B cell (primary cell): ENCODE measurements at regions not wholly inside any gene's neighbourhood (a gene's known extent, or its start where the extent isn't known, plus 50 kb on each side); places are given as distances from the start of the nearest gene placed in this dataset.

ENCODE experiments used
- ATAC-seq: fragments of 200-7000 bp; cut with Tn5 transposase; one replicate; pipeline ENCODE4 v1.10.0; 2021; ENCODE audit warnings: low read depth, mild to moderate bottlenecking, moderate number of reproducible peaks, moderate library complexity
- CTCF ChIA-PET: fragments of 350-600 bp; sonication (Branson Sonifier 250); formaldehyde crosslinking; loops from one replicate; lab custom pipeline; 2021; ENCODE audit warnings: antibody characterized with exemption, inconsistent platforms; lab: Charles Lee
- POLR2A ChIA-PET: fragments of 350-600 bp; sonication (Branson Sonifier 250); formaldehyde crosslinking; loops from one replicate; lab custom pipeline; 2021; ENCODE audit warnings: antibody characterized with exemption; lab: Charles Lee
- DNase-seq: peaks from one replicate; pipeline ENCODE4 v3.0.0; 2013
- H2AFZ ChIP-seq: 2 replicates; pipeline ENCODE4 v1.6.1; 2012; ENCODE audit warnings: mild to moderate bottlenecking, low read depth, low read length; ENCODE audit not compliant: insufficient read depth, poor library complexity, severe bottlenecking
- H3K27ac ChIP-seq, 2 donors: 1 replicate in 1 of 2; 2 replicates in 1 of 2; pipeline ENCODE4 v1.5.1; 2012 to 2013; ENCODE audit warnings: low read length in 2 of 2, mild to moderate bottlenecking in 2 of 2, moderate library complexity in 1 of 2
- H3K27me3 ChIP-seq, 4 experiments: fragments of 200-600 bp in 1 of 4; sonication (generic) in 1 of 4; replicated peaks in 1 of 4; 1 replicate in 2 of 4; 2 replicates in 2 of 4; pipeline versions ENCODE4 v1.6.1 to v1.7.0; 2013 to 2016; ENCODE audit warnings: low read length in 3 of 4, mild to moderate bottlenecking in 2 of 4, mixed read lengths in 1 of 4, moderate library complexity in 1 of 4; ENCODE audit not compliant: insufficient read depth in 4 of 4, control insufficient read depth in 3 of 4; ENCODE audit errors: control extremely low read depth in 1 of 4
- H3K36me3 ChIP-seq, 2 experiments: replicated peaks in 1 of 2; 1 replicate in 1 of 2; 2 replicates in 1 of 2; pipeline versions ENCODE4 v1.6.1 to v1.7.1; 2013; ENCODE audit warnings: low read length in 1 of 2; ENCODE audit not compliant: insufficient read depth in 2 of 2, control insufficient read depth in 1 of 2; ENCODE audit errors: control extremely low read depth in 1 of 2, extremely low read depth in 1 of 2
- H3K4me1 ChIP-seq, 2 donors: fragments of 200-600 bp in 1 of 2; sonication (generic) in 1 of 2; 1 replicate in 1 of 2; 2 replicates in 1 of 2; pipeline versions ENCODE4 v1.5.1 to v1.6.1; 2013 to 2017; ENCODE audit warnings: low read length in 2 of 2; ENCODE audit not compliant: control insufficient read depth in 2 of 2, insufficient read depth in 2 of 2
- H3K4me2 ChIP-seq: replicated peaks from 2 replicates; pipeline ENCODE3; 2012; ENCODE audit warnings: mild to moderate bottlenecking, low read depth, low read length; ENCODE audit not compliant: poor library complexity, severe bottlenecking
- H3K4me3 ChIP-seq, 5 experiments: fragments of 200-600 bp in 1 of 5; sonication (generic) in 1 of 5; 1 replicate in 3 of 5; 2 replicates in 2 of 5; pipeline versions ENCODE4 v1.5.1 to v1.7.0; 2011 to 2016; ENCODE audit warnings: low read length in 4 of 5, mild to moderate bottlenecking in 4 of 5, low read depth in 2 of 5, control low read depth in 1 of 5, moderate library complexity in 1 of 5; ENCODE audit not compliant: insufficient read depth in 1 of 5; ENCODE audit errors: control extremely low read depth in 1 of 5, extremely low read depth in 1 of 5
- H3K79me2 ChIP-seq: fragments of 200-600 bp; sonication (generic); one replicate; pipeline ENCODE4 v1.6.0; 2016; ENCODE audit warnings: low read length; ENCODE audit not compliant: control insufficient read depth, insufficient read depth
- H3K9ac ChIP-seq: fragments of 200-600 bp; sonication (generic); 2 replicates; pipeline ENCODE4 v1.6.1; 2017; ENCODE audit warnings: mild to moderate bottlenecking, low read length, moderate library complexity
- H3K9me3 ChIP-seq, 3 donors: one replicate each; pipeline versions ENCODE4 v1.6.1 to v1.7.1; 2013; ENCODE audit warnings: low read length in 2 of 3; ENCODE audit not compliant: control insufficient read depth in 2 of 3, insufficient read depth in 1 of 3; ENCODE audit errors: control extremely low read depth in 1 of 3
- H4K20me1 ChIP-seq: 2 replicates; pipeline ENCODE4 v1.6.0; 2012; ENCODE audit warnings: mild to moderate bottlenecking, low read length; ENCODE audit not compliant: insufficient read depth, control insufficient read depth, poor library complexity, severe bottlenecking
- H3K27ac Mint-ChIP-seq: one replicate; pipeline ENCODE4 v1.8.0; 2021; ENCODE audit warnings: mixed read lengths
- H3K27me3 Mint-ChIP-seq: one replicate; pipeline ENCODE4 v1.8.0; 2021; ENCODE audit warnings: mixed read lengths
- H3K4me1 Mint-ChIP-seq: one replicate; pipeline ENCODE4 v1.8.0; 2021; ENCODE audit warnings: mixed read lengths
- H3K4me3 Mint-ChIP-seq: one replicate; pipeline ENCODE4 v1.8.0; 2021; ENCODE audit warnings: mixed read lengths
- H3K9me3 Mint-ChIP-seq: one replicate; pipeline ENCODE4 v1.8.0; 2022; ENCODE audit warnings: mixed read lengths; ENCODE audit not compliant: insufficient read depth
- CTCF ChIP-seq: fragments of 200-600 bp; IDR thresholded peaks from one replicate; pipeline ENCODE4 v1.8.0; 2022; ENCODE audit warnings: antibody characterized with exemption, mild to moderate bottlenecking
- EZH2 ChIP-seq: IDR thresholded peaks from 2 replicates; pipeline ENCODE4 v1.6.1; 2012; ENCODE audit warnings: borderline replicate concordance, low read depth, mild to moderate bottlenecking, moderate library complexity, low read length; ENCODE audit not compliant: insufficient read depth, poor library complexity, severe bottlenecking
- WGBS: methylation state at CpG from one replicate; pipeline ENCODE4 v1.1.5; 2013; ENCODE audit warnings: missing lambda C conversion rate; ENCODE audit not compliant: insufficient coverage; 5-methylcytosine and 5-hydroxymethylcytosine counted together
- intact Hi-C: fragments of 100-400 bp; cut with micrococcal nuclease; formaldehyde crosslinking; loops from one replicate; pipeline ENCODE4 v1.10.0; 2022

DNA sequence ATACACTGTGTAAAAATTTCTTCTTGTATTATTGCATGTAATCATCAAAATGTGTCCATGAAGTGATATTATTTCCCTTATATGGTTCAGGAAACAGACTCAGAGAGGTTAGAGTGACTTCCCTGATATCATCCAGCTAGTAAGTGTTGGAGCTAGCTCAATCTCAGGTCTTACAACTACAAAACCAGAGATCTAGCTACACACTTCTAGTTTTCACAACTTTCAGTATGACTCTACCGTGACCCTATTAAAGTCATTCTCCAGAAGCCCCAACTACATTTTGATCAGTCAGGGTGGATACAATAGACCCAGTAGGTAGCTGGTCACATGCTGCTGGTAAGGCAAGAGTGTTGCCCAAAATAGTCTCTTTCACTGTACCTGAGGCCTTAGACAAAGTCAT, 165.3 kb downstream of the GOLIM4 start:
- no peak for ATAC-seq
- intact Hi-C loops = no loop called here
- Histone ChIP-seq H3K79me2 (no peaks in the 10 kb centered on the region), H2AFZ (no peak overlapping the region), H3K27ac (no peak overlapping the region), H3K27me3 (no peaks in the 10 kb centered on the region), H3K9me3 (no peaks in the 10 kb centered on the region), H3K36me3 (no peaks in the 10 kb centered on the region), H3K4me1 (no peaks in the 10 kb centered on the region), H3K4me3 (no peak overlapping the region), H3K4me2 (no peak overlapping the region), H3K9ac (no peak overlapping the region), H4K20me1 (no peaks in the 10 kb centered on the region)
- H3K4me3 Mint-ChIP-seq = no peak overlapping the region
- no CpG with 5 or more reads among the region's 1 CpG for WGBS
- ChIA-PET CTCF (no interaction called here), POLR2A (no interaction called here)
- H3K9me3 Mint-ChIP-seq = no peaks in the 10 kb centered on the region
- DNase-seq = no peak
- H3K27me3 Mint-ChIP-seq = no peaks in the 10 kb centered on the region
- H3K4me1 Mint-ChIP-seq = no peaks in the 10 kb centered on the region
- no peak for TF ChIP-seq EZH2
- no peak for TF ChIP-seq CTCF
- no peak overlapping the region for H3K27ac Mint-ChIP-seq

- WGBS = 92% methylated on average over 3 of the region's 3 CpGs
- H4K20me1 ChIP-seq = no peaks in the 10 kb centered on the region
- no peaks in the 10 kb centered on the region for H3K9me3 Mint-ChIP-seq
- ChIA-PET CTCF (no interaction called here), POLR2A (no interaction called here)
- H3K9ac ChIP-seq = no peak overlapping the region
- TF ChIP-seq EZH2 = no peak
- no peak for TF ChIP-seq CTCF
- no peaks in the 10 kb centered on the region for H3K27me3 Mint-ChIP-seq
- no peaks in the 10 kb centered on the region for H3K4me1 Mint-ChIP-seq
- H3K27me3 ChIP-seq = no peaks in the 10 kb centered on the region
- intact Hi-C loops = no loop called here
- H3K27ac ChIP-seq = no peak overlapping the region
- no peaks in the 10 kb centered on the region for H3K9me3 ChIP-seq
- no peaks in the 10 kb centered on the region for H3K36me3 ChIP-seq
- H3K4me3 ChIP-seq = no peak overlapping the region
- DNase-seq = no peak
- H3K79me2 ChIP-seq = no peaks in the 10 kb centered on the region
- H3K4me1 ChIP-seq = no peaks in the 10 kb centered on the region
- no peak for ATAC-seq
- no peak overlapping the region for H3K4me2 ChIP-seq
- no peak overlapping the region for H3K4me3 Mint-ChIP-seq
- no peak overlapping the region for H3K27ac Mint-ChIP-seq
- H2AFZ ChIP-seq = no peak overlapping the region
Observed at GRCh38 chr3:167929968-167930367, 165.8 kb downstream of the GOLIM4 start.
